Thymus (tissue), 11 donors: ENCODE measurements at regions not wholly inside any gene's neighbourhood (a gene's known extent, or its start where the extent isn't known, plus 50 kb on each side); places are given as distances from the start of the nearest gene placed in this dataset.
"Not testable (repeated sequence)": the region's sequence is repeated elsewhere in the genome, so short reads cannot be mapped to it uniquely, and the experiment has no call there.

Experiments
- DNase-seq, 9 donors: peaks; one replicate each; pipeline ENCODE4 v3.0.0-alpha.2; 2013; ENCODE audit warnings: low spot score in 9 of 9, low read depth in 6 of 9, missing footprints in 1 of 9
- H3K27ac ChIP-seq, 2 donors: one replicate each; pipeline ENCODE4 v1.5.1; 2013; ENCODE audit warnings: control low read depth in 1 of 2, low read depth in 1 of 2, low read length in 1 of 2, mild to moderate bottlenecking in 1 of 2, moderate library complexity in 1 of 2
- H3K27me3 ChIP-seq, 2 donors: one replicate each; pipeline ENCODE4 v1.5.1; 2013; ENCODE audit warnings: low read length in 1 of 2; ENCODE audit not compliant: control insufficient read depth in 2 of 2, insufficient read depth in 1 of 2
- H3K36me3 ChIP-seq, 2 donors: one replicate each; pipeline ENCODE4 v1.5.1; 2013; ENCODE audit warnings: low read length in 1 of 2, mild to moderate bottlenecking in 1 of 2, moderate library complexity in 1 of 2; ENCODE audit not compliant: control insufficient read depth in 2 of 2, insufficient read depth in 2 of 2
- H3K4me1 ChIP-seq, 2 donors: one replicate each; pipeline ENCODE4 v1.5.1; 2013; ENCODE audit warnings: low read length in 2 of 2; ENCODE audit not compliant: control insufficient read depth in 2 of 2, insufficient read depth in 2 of 2
- H3K4me3 ChIP-seq, 2 donors: one replicate each; pipeline ENCODE4 v1.5.1; 2013; ENCODE audit warnings: low read length in 2 of 2, control low read depth in 1 of 2, mild to moderate bottlenecking in 1 of 2
- H3K9me3 ChIP-seq, 2 donors: one replicate each; pipeline ENCODE4 v1.5.1; 2013; ENCODE audit warnings: low read length in 1 of 2, mild to moderate bottlenecking in 1 of 2; ENCODE audit not compliant: control insufficient read depth in 2 of 2, insufficient read depth in 1 of 2
- WGBS: extraction: QIAGEN DNeasy Blood & Tissue Kit; methylation state at CpG from one replicate; pipeline ENCODE4 v1.1.7; 2013; 5-methylcytosine and 5-hydroxymethylcytosine counted together
- donor health status: healthy.

DNA sequence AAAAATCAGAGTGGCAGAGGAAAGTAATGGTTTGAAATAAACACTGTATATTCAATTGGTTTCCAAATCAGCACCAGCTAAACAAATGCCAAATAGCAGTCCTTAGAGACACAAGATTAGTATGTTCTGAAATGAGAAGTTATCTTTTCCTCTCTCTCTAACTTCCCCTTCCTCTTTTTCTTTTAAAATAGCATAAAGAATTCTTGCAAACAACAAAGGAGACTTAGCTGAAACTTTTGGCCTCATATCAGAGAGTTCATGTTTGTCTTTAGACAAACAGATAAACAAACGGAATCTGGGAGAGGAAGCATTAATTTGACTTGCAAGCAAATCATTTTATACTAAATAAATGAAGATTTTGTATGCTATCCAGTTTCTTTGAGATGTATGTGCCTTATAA is 399.0 kb downstream of the GBA3 start:
- Histone ChIP-seq H3K36me3 (no peaks in the 10 kb centered on the region), H3K27me3 (no peaks in the 10 kb centered on the region), H3K4me3 (no peak overlapping the region), H3K9me3 (no peaks in the 10 kb centered on the region), H3K4me1 (no peaks in the 10 kb centered on the region), H3K27ac (no peak overlapping the region)
- DNase-seq, result no peak
- WGBS, result 7% methylated on average over 1 of the region's 1 CpG

DNA sequence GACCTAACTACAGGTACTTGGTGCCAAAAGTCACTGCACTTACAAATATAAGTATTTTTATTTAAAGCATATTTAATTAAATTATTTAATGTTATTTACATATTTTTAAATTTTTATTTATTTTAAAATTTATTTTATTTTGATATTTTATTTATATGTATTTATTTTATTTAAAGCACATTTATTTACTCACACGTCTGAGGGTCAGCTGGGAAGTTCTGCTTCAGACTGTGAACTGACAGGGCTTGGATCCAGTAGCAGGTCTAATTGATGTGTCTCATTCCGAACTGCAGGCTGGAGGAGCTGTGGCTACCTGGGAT is 392.5 kb downstream of the GBA3 start:
- no peaks in the 10 kb centered on the region for H3K4me1 ChIP-seq
- no peaks in the 10 kb centered on the region for H3K27me3 ChIP-seq
- 90% methylated on average over 2 of the region's 2 CpGs for WGBS
- no peak overlapping the region for H3K4me3 ChIP-seq
- H3K9me3 ChIP-seq, result peaks cover 0 to 1% of the 10 kb centered on the region in 2 donors
- DNase-seq, result no peak
- no peaks in the 10 kb centered on the region for H3K36me3 ChIP-seq
- no peak overlapping the region for H3K27ac ChIP-seq

DNA sequence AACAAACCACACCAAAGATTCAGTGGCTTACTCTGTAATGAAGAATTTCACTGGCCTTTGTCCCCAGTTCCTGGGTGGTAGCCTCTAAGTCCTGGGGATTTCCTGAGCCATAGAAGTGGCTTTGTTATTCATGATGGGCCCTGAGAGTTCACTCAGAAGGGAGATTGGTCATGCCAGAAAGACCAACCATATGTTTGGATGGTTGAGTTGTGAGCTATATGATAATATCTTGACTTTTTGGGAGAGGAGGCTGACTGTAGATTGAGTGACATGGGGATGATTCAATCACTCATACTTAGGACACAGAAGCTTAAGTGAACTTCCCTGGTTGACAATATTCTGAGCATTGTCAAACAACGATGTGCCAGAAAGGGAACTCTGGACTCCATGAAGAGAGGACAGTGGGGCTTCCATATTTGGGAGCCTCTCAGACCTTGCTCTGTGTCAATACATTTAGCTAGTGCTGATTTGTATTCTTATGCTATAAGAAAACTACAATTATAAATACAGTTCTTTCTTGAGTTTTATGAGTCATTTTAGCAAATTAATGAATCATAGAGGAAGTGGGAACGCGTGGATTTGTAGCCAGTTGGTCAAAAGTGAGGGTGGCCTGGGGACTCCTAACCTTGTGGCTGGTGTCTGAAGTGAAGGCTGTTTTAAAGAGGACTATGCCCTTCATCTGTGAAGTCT is 392.0 kb downstream of the GBA3 start:
- Histone ChIP-seq H3K4me3 (no peak overlapping the region), H3K9me3 (peaks cover 0 to 6% of the 10 kb centered on the region in 2 donors), H3K36me3 (no peaks in the 10 kb centered on the region), H3K4me1 (no peaks in the 10 kb centered on the region), H3K27me3 (no peaks in the 10 kb centered on the region), H3K27ac (no peak overlapping the region)
- no peak for DNase-seq
- WGBS, result 95% methylated on average over 3 of the region's 3 CpGs

DNA sequence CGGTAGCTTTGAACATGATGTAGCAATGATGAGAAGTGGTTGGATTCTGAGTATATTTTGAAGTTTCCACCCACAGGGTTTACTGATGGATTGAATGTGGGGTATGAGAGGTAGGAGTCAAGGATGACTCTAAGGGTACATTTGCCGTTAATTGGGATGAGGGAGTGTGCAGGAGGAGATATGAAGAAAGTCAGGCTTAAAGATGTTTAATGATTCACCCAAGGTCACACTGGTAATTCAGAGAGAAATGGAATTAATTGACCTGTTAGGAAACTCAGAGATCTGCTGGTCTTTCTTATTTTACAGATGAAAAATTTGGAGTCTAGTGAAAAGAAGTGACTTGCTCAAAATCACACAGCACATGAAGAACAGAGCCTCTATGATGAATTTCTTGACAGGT is 390.7 kb downstream of the GBA3 start:
- Histone ChIP-seq H3K4me1 (no peaks in the 10 kb centered on the region), H3K36me3 (no peaks in the 10 kb centered on the region), H3K4me3 (no peak overlapping the region), H3K9me3 (peaks cover 0 to 8% of the 10 kb centered on the region in 2 donors), H3K27ac (no peak overlapping the region), H3K27me3 (no peaks in the 10 kb centered on the region)
- no peak for DNase-seq
- 71% methylated on average over 2 of the region's 2 CpGs for WGBS

DNA sequence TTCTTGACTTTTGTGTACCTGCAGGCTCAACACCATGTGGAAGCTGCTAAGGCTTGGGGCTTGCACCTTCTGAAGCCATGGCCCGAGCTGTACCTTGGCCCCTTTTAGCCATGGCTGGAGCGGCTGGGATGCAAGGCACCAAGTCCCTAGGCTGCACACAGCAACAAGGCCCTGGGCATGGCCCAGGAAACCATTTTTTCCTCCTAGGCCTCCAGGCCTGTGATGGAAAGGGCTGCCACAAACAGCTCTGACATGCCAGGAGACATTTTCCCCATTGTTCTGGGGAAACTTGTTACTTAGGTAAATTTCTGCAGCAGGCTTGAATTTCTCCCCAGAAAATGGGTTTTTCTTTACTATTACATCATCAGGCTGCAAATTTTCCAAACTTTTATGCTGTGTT is 387.4 kb downstream of the GBA3 start:
- H3K4me1 ChIP-seq, H3K4me3 ChIP-seq, H3K36me3 ChIP-seq, DNase-seq, H3K27ac ChIP-seq, H3K27me3 ChIP-seq, H3K9me3 ChIP-seq: not testable (repeated sequence)
- WGBS, result 92% methylated on average over 2 of the region's 2 CpGs

DNA sequence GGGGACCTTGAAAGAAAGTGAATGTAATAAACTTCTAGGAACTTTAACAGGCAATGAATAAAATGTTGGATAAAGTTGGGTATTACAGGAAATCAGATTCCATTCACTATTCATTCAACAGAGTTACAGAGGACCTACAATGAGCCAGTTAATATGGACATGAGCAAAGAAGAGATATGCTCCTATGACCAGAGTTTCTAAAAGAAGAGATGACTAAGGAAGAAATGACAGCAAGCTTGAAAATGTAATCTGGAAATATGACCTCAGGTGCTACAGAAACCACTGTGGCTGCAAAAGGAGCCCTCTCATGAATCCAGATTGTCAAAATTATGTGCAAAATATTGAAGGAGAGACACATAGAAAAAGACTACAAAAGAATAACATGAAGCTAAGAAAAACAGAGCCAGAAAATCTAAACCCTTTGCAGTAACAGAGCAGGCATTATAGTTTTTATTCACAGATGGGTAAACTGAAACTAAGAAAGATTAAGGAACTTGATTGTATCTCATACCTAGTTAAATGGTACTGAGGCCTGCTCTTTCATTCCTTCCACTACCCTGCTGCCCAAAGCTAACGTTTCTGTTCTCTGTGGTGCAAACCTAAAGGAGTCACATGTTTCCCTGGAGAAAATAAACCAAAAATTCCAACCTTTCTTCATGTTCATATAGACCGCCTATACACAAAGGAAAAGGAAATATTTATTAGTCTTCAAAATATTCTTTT is 378.3 kb downstream of the GBA3 start:
- Histone ChIP-seq H3K4me1 (no peaks in the 10 kb centered on the region), H3K27me3 (no peaks in the 10 kb centered on the region), H3K9me3 (no peaks in the 10 kb centered on the region), H3K27ac (no peak overlapping the region), H3K36me3 (no peaks in the 10 kb centered on the region), H3K4me3 (no peak overlapping the region)
- DNase-seq, result no peak
- WGBS, result 67% methylated on average over 2 of the region's 2 CpGs

DNA sequence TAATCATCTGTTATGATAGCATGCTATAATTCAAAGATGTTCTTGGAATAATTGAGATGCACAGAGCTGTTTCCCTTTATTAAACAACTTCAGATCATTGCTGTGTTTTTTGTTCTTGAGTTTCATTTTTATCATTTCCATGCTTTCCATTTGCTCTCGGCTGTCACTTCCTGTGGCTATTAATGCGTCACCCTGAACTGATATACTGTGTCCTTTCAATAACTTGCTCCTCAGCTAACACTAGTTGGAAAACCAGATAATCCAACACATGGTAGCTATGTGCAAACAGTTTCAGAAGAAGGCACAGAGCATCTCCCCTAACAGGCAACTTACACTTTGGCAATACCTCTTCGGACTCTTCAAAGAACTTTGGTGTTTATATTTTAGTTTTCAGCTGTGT is 376.0 kb downstream of the GBA3 start:
- Histone ChIP-seq H3K27ac (no peak overlapping the region), H3K4me3 (no peak overlapping the region), H3K4me1 (no peaks in the 10 kb centered on the region), H3K36me3 (no peaks in the 10 kb centered on the region), H3K9me3 (no peaks in the 10 kb centered on the region), H3K27me3 (no peaks in the 10 kb centered on the region)
- DNase-seq, result no peak
- 81% methylated on average over 3 of the region's 3 CpGs for WGBS

DNA sequence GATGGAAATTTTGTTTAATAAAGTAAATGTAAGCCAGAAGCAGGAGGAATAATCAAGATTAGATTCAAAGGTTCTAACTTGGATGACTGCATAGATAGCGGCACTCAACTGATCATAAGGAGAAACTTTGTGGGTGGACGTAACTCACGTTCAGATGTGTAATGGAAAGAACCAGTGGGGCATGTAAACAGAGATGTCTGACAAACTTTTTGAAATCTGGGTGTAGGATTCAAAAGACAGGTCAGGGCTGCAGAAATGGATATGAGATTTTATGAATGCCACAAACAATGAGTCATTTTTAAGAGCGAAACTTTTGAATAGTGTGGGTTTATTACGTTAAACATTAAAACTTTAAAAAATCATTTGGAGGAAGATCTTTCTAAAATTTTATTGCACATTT is 375.6 kb downstream of the GBA3 start:
- Histone ChIP-seq H3K4me3 (no peak overlapping the region), H3K27ac (no peak overlapping the region), H3K36me3 (no peaks in the 10 kb centered on the region), H3K27me3 (no peaks in the 10 kb centered on the region), H3K9me3 (no peaks in the 10 kb centered on the region), H3K4me1 (no peaks in the 10 kb centered on the region)
- no peak for DNase-seq
- 96% methylated on average over 5 of the region's 5 CpGs for WGBS

DNA sequence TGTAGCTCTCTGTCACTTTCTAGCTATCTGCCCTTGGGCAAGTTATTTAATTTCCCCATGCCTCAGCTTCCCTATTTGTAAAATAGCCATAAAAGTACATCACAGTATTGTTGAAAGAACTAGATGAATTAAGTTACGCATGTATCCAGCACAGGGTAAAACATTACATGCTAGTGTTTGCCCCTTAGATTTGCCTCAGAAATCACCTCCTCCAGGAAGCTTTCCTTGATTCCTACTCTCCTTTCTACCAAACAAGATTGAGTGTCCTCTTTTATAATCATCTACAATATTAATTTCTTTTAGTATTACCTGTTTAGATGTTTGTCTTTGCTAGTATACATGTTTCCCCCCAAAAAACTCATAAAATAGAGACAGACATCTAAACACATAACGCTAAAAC is 369.5 kb downstream of the GBA3 start:
- 99% methylated on average over 2 of the region's 2 CpGs for WGBS
- H3K27ac ChIP-seq, result no peak overlapping the region
- H3K36me3 ChIP-seq, result no peaks in the 10 kb centered on the region
- no peaks in the 10 kb centered on the region for H3K9me3 ChIP-seq
- no peak for DNase-seq
- no peaks in the 10 kb centered on the region for H3K27me3 ChIP-seq
- no peak overlapping the region for H3K4me3 ChIP-seq
- no peaks in the 10 kb centered on the region for H3K4me1 ChIP-seq
